Hepatic stellate cell (primary cell): ENCODE measurements at regions not wholly inside any gene's neighbourhood (a gene's known extent, or its start where the extent isn't known, plus 50 kb on each side); places are given as distances from the start of the nearest gene placed in this dataset.
"Not testable (repeated sequence)": the region's sequence is repeated elsewhere in the genome, so short reads cannot be mapped to it uniquely, and the experiment has no call there.

Source experiments
- DNase-seq: peaks from one replicate; pipeline ENCODE4 v3.0.0; 2011; ENCODE audit warnings: low spot score

- no peak for DNase-seq
Measured at GRCh38 chr21:32093646-32094462, 185.0 kb downstream of the MIS18A start.

GRCh38 chr21:32090956-32091355, 187.9 kb downstream of the MIS18A start:
- DNase-seq, result no peak

DNA sequence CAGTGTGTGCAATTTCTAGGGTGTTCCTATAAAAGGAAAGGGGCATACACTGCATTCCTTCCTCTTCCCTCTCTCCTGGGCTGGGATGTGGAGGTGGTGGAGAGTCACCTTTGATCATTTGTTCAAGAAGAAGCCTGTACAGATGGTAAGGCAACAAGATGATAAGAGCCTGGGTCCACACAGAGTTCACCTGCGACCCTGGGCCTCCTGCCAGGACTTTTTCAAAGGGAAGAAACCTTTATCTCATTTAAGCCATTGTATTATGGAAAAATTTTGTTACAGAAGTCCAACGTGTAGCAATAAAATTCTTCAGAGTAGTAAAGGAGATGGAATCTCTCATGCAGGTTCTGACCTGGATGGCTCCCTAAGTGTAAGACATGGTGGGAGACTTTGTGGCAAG, 189.1 kb downstream of the MIS18A start:
- no peak for DNase-seq

DNA sequence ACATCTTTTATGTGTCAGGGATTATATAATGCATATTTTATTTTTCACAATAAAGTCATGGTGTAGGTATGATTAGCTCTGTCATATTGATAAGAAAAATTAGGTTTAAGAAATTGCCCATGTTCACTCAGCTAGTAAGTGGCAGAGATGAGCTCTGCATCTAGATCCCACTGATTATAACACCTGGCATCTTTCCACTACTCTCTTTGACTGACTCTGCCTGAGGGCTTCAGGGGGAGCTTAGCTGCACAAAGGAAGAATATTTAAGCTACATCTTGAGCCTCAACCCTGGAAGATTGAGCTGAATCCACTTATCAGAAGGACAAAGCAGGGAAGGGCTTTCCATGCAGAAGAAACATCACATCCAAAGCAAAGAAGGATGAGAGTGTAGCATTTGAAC, 190.4 kb downstream of the MIS18A start:
- no peak for DNase-seq

GRCh38 chr21:32087447-32087846, 191.4 kb downstream of the MIS18A start:
- DNase-seq, result no peak

GRCh38 chr21:32083197-32083596, 195.7 kb downstream of the MIS18A start:
- DNase-seq, result no peak

GRCh38 chr21:32082466-32082865, 196.4 kb downstream of the MIS18A start:
- no peak for DNase-seq

DNA sequence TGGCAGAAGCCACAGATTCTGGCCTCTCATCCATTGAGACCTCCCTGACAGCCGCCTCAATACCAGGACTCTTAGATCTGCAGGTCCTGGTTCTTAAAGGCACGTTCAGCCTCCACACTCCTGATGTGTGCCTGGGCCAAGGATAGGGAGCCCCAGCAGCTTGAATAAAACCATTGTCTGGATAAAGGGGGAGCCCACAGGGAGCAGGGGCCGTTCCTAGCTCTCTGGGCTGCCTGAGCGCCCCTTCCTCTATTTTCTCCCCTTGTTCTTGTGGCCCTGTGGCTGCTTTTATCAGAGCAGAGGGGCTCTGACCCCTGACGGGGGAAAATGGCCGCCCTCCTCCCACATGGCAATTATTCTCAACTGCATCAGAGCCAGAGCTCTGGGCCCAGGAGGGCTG, 200.8 kb downstream of the HUNK start:
- no peak for DNase-seq

GRCh38 chr21:32073190-32073589, 200.4 kb downstream of the HUNK start:
- DNase-seq, result no peak

GRCh38 chr21:32071620-32072019, 198.8 kb downstream of the HUNK start:
- not testable (repeated sequence) for DNase-seq

DNA sequence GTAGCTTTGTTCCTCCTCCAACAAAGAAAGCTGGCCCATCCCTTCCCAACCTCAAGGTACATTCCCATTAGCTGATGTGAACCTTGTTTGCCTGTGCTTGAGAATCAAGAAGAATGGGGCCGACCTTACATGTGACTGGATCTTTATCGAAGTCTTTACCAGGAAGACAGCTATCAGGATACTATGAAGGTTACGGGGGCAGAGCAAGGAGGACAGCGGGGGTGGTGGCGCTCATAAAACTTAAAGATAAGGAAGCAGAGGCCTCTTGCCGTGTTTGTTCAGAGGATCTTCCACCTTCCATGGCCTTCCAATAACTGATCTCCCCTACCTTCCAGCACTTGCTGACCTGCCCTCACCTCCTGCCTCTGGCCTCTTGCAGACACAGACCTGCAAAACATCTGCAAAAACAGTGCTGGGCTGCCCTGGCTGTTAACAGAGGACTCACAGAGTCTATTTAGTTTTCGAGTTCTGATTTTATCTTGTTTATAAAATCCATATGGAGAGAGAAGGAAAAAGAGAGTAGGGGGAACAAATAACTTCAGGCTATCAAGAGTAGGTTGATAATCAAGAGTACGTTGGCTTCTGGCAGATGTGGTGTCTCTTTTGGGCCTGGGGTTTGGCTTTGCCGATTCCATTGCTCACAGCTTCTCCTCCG, 198.0 kb downstream of the HUNK start:
- no peak for DNase-seq

DNA sequence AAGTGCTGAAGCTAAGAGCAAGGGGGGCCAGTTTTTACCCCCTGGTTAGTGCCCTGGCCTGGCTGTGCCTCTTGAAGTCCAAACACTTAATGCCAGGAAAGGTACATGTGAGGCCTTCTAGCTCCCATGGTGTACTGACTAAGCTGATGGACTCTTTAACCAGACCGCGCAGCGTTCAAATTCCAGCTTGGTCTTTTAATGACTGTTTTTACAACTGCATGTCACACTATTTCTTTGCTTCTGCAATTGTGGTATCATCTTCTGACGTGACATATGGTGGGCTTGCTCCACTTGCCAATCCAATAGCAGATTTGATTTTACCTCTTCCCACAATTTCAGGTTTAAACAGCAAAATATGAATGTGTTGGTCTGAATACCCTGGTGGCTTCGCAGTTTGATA, 197.3 kb downstream of the HUNK start:
- DNase-seq, result no peak

- no peak for DNase-seq
Measured at GRCh38 chr21:32065654-32066053, 192.8 kb downstream of the HUNK start.

GRCh38 chr21:32064281-32064910, 191.6 kb downstream of the HUNK start:
- DNase-seq, result no peak

DNA sequence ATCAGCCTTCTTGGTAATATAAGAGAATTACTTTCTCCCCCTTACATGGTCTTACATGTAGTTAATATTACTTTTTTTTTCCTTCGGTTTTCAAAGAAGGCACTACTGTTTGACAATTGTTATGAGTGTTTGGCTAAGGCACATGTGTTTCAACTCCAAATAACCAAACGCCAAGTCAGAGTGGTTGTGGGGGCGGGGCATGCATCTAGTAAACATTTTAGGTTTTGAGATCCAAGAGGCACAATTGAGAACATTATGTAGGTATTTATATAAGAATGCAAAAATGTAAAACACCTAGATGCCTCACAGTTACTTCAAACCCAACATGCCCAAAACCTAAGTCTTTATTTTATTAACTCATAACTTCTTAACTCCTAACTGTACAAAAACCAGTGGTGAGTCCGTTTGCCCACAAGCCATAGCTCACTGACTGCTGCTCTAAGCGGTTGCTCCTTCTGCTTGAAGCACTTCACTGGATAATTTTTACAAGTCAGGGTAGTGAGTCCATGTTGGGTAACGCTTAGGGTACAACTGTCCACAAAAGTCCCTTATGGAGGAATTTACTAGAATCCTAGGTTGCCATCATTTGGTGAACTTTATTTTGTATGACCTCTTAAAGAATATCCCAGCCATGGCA, 189.9 kb downstream of the HUNK start:
- no peak for DNase-seq

GRCh38 chr21:32061729-32062128, 188.9 kb downstream of the HUNK start:
- no peak for DNase-seq

DNA sequence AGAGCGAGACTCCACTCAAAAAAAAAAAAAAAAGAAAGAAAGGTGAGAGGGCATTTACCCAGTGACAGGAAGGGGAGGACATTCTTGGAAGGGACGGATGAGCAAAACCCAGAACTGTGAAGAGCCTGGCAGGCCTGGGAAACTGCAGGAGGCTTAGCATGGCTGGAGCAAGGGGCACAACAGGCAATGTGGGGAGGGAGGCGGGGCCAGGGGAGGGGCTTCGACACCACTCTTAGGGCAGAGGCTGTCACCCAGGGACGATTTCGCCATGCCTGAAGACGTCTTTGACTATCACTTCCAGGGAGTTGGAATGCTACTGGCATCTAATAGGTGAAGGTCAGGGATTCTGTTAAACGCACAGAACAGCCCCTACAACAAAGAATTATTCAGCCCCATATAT, 184.0 kb downstream of the HUNK start:
- no peak for DNase-seq

DNA sequence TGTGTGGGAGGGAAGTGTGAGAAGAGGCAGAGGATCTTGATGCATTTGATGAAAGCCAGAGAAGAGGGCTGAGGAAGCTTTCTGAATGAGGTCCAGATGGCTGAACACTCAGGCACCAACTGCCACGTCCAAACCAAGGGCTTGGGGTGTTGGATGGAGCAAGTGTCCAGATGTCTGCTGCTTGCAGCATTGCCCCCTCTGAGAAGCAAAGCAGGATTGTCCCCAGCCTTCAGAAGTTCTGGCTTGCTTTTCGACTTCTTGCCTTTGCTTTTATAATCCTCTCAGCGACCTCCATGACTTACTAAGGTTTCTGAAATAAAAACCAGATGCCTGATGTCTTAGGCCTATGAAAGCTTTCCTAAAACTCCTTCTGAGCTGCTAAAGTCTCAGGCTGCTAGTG, 182.5 kb downstream of the HUNK start:
- no peak for DNase-seq
